ENCODE measurements at regions not wholly inside any gene's neighbourhood (a gene's known extent, or its start where the extent isn't known, plus 50 kb on each side); places are given as distances from the start of the nearest gene placed in this dataset.

DNA sequence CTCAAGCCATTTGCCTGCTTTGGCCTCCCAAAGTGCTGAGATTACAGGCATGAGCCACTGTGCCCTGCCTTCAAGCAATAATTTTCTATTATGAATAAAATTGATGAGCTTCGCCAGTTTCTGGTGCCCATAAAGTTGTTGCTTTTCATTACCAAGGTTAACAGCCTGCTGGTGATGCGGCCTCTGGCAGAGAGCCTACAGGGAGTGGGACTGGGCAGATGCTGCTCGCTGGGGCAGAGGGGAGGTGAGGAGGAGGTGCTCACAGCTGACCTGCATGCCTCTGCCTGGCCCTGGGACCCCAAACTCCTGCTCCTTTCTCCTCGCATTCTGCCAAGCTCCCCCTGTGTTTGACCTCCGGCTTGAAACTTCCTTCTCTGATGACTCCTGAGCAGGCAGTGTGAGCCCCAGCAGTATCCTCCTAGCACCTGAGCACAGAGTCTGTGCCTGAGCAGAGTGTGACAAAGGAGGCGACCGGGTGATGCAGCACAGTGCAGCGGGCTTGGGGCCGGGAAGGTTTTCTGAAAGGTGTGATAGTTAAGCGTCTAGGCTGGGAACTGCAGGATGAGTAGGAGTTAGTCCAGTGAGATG is 56.1 kb upstream of the B3GAT1 start:
- CTCF ChIA-PET = interaction anchor here (1.4 kb wide), 1 partner anchor 14 kb away, joined by 5 read pairs; no protein-coding TSS in a partner anchor
- TF ChIP-seq, protein P1, sequence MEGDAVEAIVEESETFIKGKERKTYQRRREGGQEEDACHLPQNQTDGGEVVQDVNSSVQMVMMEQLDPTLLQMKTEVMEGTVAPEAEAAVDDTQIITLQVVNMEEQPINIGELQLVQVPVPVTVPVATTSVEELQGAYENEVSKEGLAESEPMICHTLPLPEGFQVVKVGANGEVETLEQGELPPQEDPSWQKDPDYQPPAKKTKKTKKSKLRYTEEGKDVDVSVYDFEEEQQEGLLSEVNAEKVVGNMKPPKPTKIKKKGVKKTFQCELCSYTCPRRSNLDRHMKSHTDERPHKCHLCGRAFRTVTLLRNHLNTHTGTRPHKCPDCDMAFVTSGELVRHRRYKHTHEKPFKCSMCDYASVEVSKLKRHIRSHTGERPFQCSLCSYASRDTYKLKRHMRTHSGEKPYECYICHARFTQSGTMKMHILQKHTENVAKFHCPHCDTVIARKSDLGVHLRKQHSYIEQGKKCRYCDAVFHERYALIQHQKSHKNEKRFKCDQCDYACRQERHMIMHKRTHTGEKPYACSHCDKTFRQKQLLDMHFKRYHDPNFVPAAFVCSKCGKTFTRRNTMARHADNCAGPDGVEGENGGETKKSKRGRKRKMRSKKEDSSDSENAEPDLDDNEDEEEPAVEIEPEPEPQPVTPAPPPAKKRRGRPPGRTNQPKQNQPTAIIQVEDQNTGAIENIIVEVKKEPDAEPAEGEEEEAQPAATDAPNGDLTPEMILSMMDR (IDR thresholded peaks at IDR 0.05; ENCODE audit: control extremely low read depth, extremely low read depth, low read depth, missing control alignments) = no peak

DNA sequence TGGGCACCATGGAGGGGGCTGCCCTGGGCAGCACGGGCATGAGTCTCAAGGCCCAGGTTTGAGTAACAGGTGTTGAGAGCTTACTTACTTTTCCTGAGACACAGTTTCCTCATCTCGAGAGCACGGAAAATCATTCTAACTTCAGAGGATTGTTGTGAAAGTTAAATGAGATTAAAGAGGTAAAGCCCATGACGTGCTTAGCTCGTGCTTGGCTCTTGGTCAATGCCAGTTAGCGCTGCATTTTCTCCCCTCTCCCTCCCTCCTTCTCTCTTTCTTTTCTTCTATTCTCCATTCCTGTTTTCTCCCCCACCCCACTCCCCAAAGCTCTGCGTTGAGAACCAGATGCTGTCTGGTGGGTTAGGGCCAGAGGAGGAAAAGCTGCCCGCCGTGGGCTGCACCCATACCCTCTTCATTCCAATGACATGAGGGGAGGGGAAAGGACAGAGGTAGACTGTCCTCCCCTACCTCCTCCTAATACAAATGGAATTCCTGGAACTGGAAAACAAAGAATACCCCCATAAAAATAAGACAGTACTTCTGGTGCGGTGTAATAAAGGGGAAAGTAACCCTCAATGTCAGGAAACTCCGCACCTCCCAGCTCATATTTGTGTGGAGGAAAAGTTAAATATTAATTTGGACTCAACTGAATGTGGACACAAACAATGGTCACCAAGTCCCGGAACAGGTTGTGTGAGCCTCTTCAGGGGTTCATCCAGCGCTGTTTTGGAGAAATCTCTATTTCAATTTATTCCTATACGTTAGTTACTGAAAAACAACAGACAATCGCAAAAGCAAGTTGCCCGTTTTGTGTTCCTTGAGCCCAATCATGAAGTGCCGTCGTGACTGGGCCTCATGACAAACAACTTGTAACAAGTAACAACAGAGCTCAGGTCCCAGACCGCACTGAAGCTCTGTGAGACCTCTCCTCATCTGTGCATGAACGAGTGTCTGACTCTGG is 54.8 kb upstream of the B3GAT1 start:
- CTCF ChIA-PET = no interaction called here
- TF ChIP-seq, protein P1 (IDR thresholded peaks at IDR 0.05; ENCODE audit: control extremely low read depth, extremely low read depth, low read depth, missing control alignments) = no peak
- POLR2A ChIA-PET = no interaction called here
- DNase-seq (ENCODE audit: extremely low spot score) = no peak

More for the DNA sequence above, 56.1 kb upstream of the B3GAT1 start:
- DNase-seq (ENCODE audit: extremely low spot score) = no peak
- POLR2A ChIA-PET = no interaction called here

DNA sequence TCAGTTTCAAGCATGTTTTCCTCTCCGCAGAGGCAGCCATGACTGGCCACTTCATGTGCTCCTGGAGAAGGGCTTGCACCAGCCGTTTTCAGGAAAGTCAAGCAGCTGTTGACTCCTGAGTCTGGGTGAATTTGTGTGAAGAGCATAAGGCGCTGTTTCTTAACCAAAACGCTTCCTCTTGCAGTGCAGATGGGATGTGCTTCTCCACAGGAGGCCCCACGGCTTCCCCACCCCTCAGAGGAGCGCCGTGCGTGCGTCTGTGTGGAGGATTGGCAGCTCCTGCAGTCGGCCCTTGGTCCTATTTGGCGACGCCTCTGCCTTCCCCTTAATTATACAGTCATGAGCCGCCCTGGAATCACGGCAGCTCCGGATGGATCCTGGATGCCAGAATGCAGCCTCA is 54.1 kb upstream of the B3GAT1 start:
- TF ChIP-seq, protein P1 (IDR thresholded peaks at IDR 0.05; ENCODE audit: control extremely low read depth, extremely low read depth, low read depth, missing control alignments) = no peak
- CTCF ChIA-PET = no interaction called here
- POLR2A ChIA-PET = no interaction called here
- DNase-seq (ENCODE audit: extremely low spot score) = no peak

DNA sequence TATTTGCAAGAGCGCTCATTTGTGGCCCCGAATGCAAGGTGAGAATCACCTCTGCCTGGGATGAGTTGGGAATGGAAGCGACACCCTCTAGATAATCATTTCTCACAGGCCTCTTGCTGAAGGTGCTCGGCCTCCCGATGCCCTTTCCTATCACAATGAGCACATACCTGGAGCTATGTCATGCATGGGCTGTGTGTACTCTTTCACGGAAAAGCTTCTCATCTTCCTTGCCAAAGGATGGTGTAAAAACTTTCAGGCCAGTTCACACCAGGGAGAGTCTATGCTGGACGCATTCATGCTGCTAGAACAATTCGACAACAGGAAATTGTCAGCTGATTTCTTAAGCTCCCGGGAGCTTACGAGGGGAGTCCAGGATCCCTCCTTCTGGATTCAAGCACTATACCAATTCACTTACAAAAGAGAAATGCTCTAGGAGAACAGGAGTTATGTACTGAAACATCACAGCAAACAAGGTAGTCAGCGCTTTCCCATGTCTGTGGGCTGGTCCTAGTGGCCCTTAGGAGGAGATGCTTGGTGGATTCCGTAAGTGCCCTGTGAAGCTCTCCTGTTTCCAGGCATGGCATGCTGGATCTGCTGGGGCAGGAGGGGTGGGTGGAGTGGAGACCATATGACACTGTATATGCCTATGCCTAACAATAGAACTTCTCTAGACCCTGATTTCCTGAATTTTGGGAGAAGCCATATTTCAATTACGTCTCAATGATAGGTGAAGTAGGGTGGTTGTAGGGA is 53.1 kb upstream of the B3GAT1 start:
- ChIA-PET CTCF (no interaction called here), POLR2A (no interaction called here)
- DNase-seq (ENCODE audit: extremely low spot score) = no peak
- TF ChIP-seq, protein P1 (IDR thresholded peaks at IDR 0.05; ENCODE audit: control extremely low read depth, extremely low read depth, low read depth, missing control alignments) = no peak

DNA sequence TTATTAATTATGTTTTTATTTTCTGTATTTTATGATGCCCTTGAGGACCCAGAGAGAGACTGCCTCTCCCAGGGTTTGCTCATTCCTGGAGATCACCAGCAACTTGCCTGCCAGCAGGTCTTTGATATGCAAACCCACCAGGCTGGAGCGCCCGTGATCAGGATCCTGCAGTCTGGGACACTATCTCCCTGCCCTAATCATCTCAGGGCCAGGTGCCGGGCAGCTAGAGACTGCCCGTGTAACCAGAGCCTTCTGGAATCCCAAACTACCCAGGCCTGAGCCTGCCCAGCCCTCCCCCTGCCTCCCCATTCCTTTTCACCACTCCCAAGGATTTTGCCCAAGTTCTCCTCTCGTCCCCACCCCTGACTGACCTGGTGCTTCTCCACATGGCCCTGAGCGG is 52.2 kb upstream of the B3GAT1 start:
- POLR2A ChIA-PET = no interaction called here
- CTCF ChIA-PET = no interaction called here
- TF ChIP-seq, protein P1 (IDR thresholded peaks at IDR 0.05; ENCODE audit: control extremely low read depth, extremely low read depth, low read depth, missing control alignments) = no peak

DNA sequence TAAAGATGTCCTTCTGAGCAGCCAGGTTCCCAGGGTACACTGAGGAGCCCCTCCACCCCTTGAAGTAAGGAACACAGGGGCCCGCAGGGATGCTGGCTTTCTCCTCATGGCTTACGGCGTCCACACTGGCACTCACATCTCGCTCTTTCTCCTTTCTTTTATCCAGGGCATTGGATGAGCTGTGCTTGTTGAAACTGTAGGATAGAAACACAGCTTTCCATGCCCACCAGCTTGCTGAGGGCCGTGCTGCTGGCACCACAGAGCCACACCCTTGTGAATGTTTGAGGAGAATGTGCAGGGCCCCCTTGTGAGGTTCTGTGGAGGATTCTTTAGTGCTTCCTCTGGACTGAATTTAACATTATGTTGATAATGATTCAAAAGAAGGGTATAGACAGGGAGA is 51.7 kb upstream of the B3GAT1 start:
- POLR2A ChIA-PET = no interaction called here
- CTCF ChIA-PET = no interaction called here
- TF ChIP-seq, protein P1 (IDR thresholded peaks at IDR 0.05; ENCODE audit: control extremely low read depth, extremely low read depth, low read depth, missing control alignments) = no peak
- no peak for DNase-seq (ENCODE audit: extremely low spot score)

More for the DNA sequence above, 52.2 kb upstream of the B3GAT1 start:
- no peak for DNase-seq (ENCODE audit: extremely low spot score)

All from GM10248 (cell line).